Nephron (organoid): ENCODE measurements at regions not wholly inside any gene's neighbourhood (a gene's known extent, or its start where the extent isn't known, plus 50 kb on each side); places are given as distances from the start of the nearest gene placed in this dataset.

ENCODE experiments used
- H3K27ac Mint-ChIP-seq, 3 experiments: 2 replicates each; pipeline ENCODE4 v1.8.0; 2020; ENCODE audit warnings: mixed read lengths in 3 of 3, mild to moderate bottlenecking in 2 of 3, moderate library complexity in 1 of 3
- H3K27me3 Mint-ChIP-seq: 2 replicates; pipeline ENCODE4 v1.8.0; 2021; ENCODE audit warnings: low read depth, mild to moderate bottlenecking, moderate library complexity, mixed read lengths
- H3K36me3 Mint-ChIP-seq: 2 replicates; pipeline ENCODE4 v1.8.0; 2020; ENCODE audit warnings: low read depth, mixed read lengths
- H3K4me1 Mint-ChIP-seq: 2 replicates; pipeline ENCODE4 v1.8.0; 2020; ENCODE audit warnings: mixed read lengths
- H3K4me3 Mint-ChIP-seq, 3 experiments: 2 replicates each; pipeline ENCODE4 v1.8.0; 2020; ENCODE audit warnings: mild to moderate bottlenecking in 3 of 3, mixed read lengths in 3 of 3, moderate library complexity in 2 of 3
- H3K9me3 Mint-ChIP-seq: 2 replicates; pipeline ENCODE4 v1.8.0; 2020; ENCODE audit warnings: mixed read lengths
- TF ChIP-seq, protein P1 (sequence below), 3 experiments: fragments of 200-600 bp; sonication (generic); IDR thresholded peaks; one replicate each; pipeline ENCODE4 v1.5.0; 2021; ENCODE audit warnings: antibody characterized with exemption in 3 of 3; ENCODE audit not compliant: unreplicated experiment in 3 of 3

DNA sequence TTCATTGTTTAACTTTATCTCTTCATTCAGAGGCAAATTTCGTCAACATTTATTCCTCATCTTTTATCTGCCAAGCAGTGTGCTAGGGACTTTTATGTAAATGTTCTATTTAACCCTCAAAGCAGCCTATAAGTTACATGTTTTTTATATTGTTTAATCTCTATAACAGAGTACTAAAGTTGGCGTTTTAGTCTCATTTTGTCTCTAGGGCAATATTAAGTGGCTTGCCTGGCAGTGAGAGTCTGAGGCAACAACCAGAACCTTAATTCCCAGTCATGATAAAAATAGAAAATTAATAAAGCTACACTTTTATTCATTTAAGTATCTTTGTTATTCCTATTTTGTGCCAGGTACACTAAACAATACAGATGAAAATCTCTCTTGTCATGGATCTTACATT, 994.3 kb upstream of the ADGRL2 start:
- Mint-ChIP-seq H3K27ac (no peak overlapping the region), H3K36me3 (no peaks in the 10 kb centered on the region), H3K4me3 (no peak overlapping the region), H3K9me3 (no peaks in the 10 kb centered on the region), H3K4me1 (no peaks in the 10 kb centered on the region), H3K27me3 (no peaks in the 10 kb centered on the region)
- TF ChIP-seq, protein P1, sequence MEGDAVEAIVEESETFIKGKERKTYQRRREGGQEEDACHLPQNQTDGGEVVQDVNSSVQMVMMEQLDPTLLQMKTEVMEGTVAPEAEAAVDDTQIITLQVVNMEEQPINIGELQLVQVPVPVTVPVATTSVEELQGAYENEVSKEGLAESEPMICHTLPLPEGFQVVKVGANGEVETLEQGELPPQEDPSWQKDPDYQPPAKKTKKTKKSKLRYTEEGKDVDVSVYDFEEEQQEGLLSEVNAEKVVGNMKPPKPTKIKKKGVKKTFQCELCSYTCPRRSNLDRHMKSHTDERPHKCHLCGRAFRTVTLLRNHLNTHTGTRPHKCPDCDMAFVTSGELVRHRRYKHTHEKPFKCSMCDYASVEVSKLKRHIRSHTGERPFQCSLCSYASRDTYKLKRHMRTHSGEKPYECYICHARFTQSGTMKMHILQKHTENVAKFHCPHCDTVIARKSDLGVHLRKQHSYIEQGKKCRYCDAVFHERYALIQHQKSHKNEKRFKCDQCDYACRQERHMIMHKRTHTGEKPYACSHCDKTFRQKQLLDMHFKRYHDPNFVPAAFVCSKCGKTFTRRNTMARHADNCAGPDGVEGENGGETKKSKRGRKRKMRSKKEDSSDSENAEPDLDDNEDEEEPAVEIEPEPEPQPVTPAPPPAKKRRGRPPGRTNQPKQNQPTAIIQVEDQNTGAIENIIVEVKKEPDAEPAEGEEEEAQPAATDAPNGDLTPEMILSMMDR (IDR thresholded peaks at IDR 0.05; ENCODE audit: unreplicated experiment in 3 of 3): no peak

DNA sequence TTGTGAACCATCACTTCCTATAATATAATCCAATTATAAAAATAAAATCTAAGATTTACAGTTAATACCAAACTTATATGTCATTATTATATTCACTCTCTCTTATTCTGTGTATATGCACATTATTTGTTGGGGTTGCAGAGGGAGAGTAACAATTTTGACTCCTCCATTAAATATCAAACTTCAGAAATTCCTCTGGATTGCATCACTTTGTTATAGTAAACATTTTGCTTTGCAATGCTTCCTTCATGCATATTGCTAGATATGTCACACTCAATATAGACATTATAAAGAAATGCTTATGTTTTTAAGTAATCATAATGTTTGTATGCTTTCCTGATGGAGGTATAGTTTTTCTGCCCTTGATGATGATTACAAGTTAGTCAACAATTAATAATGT, 999.0 kb upstream of the ADGRL2 start:
- no peaks in the 10 kb centered on the region for H3K36me3 Mint-ChIP-seq
- TF ChIP-seq, protein P1 (IDR thresholded peaks at IDR 0.05; ENCODE audit: unreplicated experiment in 3 of 3): no peak
- H3K4me1 Mint-ChIP-seq: no peaks in the 10 kb centered on the region
- no peaks in the 10 kb centered on the region for H3K9me3 Mint-ChIP-seq
- no peaks in the 10 kb centered on the region for H3K27me3 Mint-ChIP-seq
- no peak overlapping the region for H3K4me3 Mint-ChIP-seq
- no peak overlapping the region for H3K27ac Mint-ChIP-seq

DNA sequence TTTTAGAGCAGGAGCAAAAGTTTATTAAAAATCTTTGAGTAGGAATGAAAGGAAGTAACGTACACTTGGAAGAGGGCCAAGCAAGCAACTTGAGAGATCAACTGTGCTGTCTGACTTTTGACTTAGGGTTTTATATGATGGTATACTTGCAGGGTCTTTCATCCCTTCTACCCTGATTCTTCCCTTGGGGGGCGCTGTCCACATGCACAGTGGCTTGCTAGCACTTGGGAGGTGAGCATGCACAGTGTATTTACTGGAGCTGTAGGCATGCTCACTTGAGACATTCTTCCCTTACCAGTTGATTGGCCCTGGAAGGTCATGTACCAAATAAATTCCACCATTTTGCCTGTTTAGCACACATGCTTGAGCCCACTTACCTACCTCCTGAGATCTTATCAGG, 1001.3 kb upstream of the ADGRL2 start:
- Mint-ChIP-seq H3K4me1 (no peaks in the 10 kb centered on the region), H3K36me3 (no peaks in the 10 kb centered on the region), H3K4me3 (no peak overlapping the region), H3K9me3 (no peaks in the 10 kb centered on the region), H3K27ac (no peak overlapping the region), H3K27me3 (no peaks in the 10 kb centered on the region)
- TF ChIP-seq, protein P1 (IDR thresholded peaks at IDR 0.05; ENCODE audit: unreplicated experiment in 3 of 3): no peak

DNA sequence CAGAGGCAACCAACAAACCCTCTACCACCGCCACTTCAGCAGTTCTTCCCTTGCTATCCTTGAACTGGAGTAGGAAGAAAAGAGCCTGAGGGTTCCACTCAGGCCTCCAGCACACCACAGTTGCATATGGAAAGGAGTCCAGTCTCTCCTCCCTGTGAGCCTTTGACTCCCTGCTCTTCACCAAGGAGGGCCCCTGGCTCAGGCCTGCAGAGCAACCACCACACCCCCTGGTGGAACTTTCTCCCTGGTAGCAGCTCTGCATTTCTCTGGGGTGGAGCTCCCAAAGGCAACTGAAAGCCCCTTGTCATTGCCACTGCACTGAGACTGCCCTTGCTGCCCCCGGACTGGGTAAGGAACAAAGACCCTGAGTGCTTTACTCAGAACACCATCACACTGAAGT, 1021.5 kb upstream of the ADGRL2 start:
- no peaks in the 10 kb centered on the region for H3K4me1 Mint-ChIP-seq
- H3K27ac Mint-ChIP-seq: no peak overlapping the region
- H3K4me3 Mint-ChIP-seq: no peak overlapping the region
- TF ChIP-seq, protein P1 (IDR thresholded peaks at IDR 0.05; ENCODE audit: unreplicated experiment in 3 of 3): no peak
- peaks cover 11% of the 10 kb centered on the region for H3K9me3 Mint-ChIP-seq
- peaks cover 3% of the 10 kb centered on the region for H3K36me3 Mint-ChIP-seq
- no peaks in the 10 kb centered on the region for H3K27me3 Mint-ChIP-seq

DNA sequence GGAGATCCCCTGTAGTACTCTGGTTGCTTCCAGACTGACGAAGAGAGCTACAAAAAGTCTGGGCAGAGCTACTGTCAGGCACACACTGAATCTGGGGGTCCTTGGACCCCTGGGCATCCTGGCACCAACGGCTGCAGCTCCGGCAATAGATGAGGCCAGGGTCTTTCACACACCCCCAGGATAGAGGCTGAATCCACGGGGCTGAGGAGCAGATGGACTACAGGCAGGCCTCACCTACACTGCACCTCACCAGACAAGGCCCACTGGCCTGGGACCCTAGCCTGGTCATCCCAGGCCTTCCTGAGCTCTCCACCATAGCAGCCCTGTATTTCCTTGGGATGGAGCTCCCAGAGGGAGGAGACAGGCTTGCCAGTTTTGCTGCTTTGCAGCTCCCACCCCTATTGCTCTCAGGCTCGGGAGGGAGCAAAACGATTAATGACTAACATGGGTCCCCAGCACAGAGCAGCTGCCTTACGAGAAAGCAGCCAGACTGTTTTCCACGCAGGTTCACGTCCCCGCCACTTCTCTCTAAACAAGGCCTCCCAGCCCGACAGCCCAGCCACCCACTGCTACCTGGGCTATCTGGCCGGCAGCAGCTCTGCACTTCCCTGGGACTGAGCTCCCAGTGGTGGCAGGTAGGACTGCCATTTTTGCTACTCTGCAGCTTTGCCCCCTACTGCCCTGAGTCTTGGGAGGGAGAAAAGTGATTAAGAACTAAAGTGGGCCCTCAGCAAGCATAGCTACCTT, 1022.5 kb upstream of the ADGRL2 start:
- no peaks in the 10 kb centered on the region for H3K4me1 Mint-ChIP-seq
- H3K4me3 Mint-ChIP-seq: no peak overlapping the region
- TF ChIP-seq, protein P1 (IDR thresholded peaks at IDR 0.05; ENCODE audit: unreplicated experiment in 3 of 3): no peak
- H3K27ac Mint-ChIP-seq: no peak overlapping the region
- H3K36me3 Mint-ChIP-seq: peaks cover 3% of the 10 kb centered on the region
- peaks cover 11% of the 10 kb centered on the region for H3K9me3 Mint-ChIP-seq
- no peaks in the 10 kb centered on the region for H3K27me3 Mint-ChIP-seq

DNA sequence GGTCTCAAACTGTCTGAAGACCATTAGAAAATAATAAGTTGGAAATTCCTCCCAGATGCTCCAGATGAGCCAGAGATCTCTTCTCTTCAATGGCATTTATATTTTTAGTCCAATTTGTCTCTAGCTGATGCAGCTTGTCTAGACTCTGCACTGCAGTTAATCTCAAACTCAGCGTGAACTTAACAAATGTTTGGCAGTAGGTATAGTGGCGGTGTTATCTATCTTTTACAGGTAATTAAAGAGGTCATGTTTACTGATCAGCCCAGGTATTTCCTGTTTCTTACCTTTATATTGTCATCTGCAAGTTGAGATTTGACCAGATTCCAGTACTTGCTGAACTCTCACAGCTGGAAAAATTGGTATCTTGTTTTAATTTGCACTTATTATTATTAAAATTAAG, 1024.5 kb upstream of the ADGRL2 start:
- H3K36me3 Mint-ChIP-seq: no peaks in the 10 kb centered on the region
- TF ChIP-seq, protein P1 (IDR thresholded peaks at IDR 0.05; ENCODE audit: unreplicated experiment in 3 of 3): no peak
- peaks cover 6% of the 10 kb centered on the region for H3K9me3 Mint-ChIP-seq
- H3K27me3 Mint-ChIP-seq: no peaks in the 10 kb centered on the region
- no peak overlapping the region for H3K4me3 Mint-ChIP-seq
- no peak overlapping the region for H3K27ac Mint-ChIP-seq
- no peaks in the 10 kb centered on the region for H3K4me1 Mint-ChIP-seq
